Putamen (tissue), 1 donor: ENCODE measurements at regions not wholly inside any gene's neighbourhood (a gene's known extent, or its start where the extent isn't known, plus 50 kb on each side); places are given as distances from the start of the nearest gene placed in this dataset.

Experiments used
- DNase-seq: peaks from one replicate; pipeline ENCODE4 v3.0.0-alpha.2; 2016; ENCODE audit warnings: low spot score

GRCh38 chr14:87732562-87732961 lies 260.4 kb downstream of the GALC start:
- no peak for DNase-seq

GRCh38 chr14:87725318-87725717 lies 267.7 kb downstream of the GALC start:
- DNase-seq = no peak

GRCh38 chr14:87712396-87713090 lies 280.4 kb downstream of the GALC start:
- no peak for DNase-seq

GRCh38 chr14:87705439-87705896 lies 287.5 kb downstream of the GALC start:
- DNase-seq = no peak

GRCh38 chr14:87698481-87698880 lies 294.5 kb downstream of the GALC start:
- DNase-seq = no peak

- no peak for DNase-seq
These were observed 296.5 kb downstream of the GALC start for GRCh38 chr14:87696485-87696884.

GRCh38 chr14:87691042-87691881 lies 301.7 kb downstream of the GALC start:
- no peak for DNase-seq

GRCh38 chr14:87690076-87690613 lies 302.8 kb downstream of the GALC start:
- DNase-seq = no peak

- DNase-seq = no peak
These were observed 304.5 kb downstream of the GALC start for GRCh38 chr14:87688524-87688923.

- DNase-seq = no peak
These were observed 305.6 kb downstream of the GALC start for GRCh38 chr14:87687420-87687819.

GRCh38 chr14:87686746-87687145 lies 306.2 kb downstream of the GALC start:
- DNase-seq = no peak

- no peak for DNase-seq
These were observed 313.1 kb downstream of the GALC start for GRCh38 chr14:87679866-87680265.

- no peak for DNase-seq
These were observed 314.4 kb downstream of the GALC start for GRCh38 chr14:87678624-87679023.

- DNase-seq = no peak
These were observed 316.1 kb downstream of the GALC start for GRCh38 chr14:87676814-87677437.

- DNase-seq = no peak
These were observed 325.3 kb downstream of the GALC start for GRCh38 chr14:87667659-87668058.

- no peak for DNase-seq
These were observed 336.7 kb downstream of the GALC start for GRCh38 chr14:87656315-87656714.

- DNase-seq = no peak
These were observed 340.7 kb downstream of the GALC start for GRCh38 chr14:87652278-87652677.

- no peak for DNase-seq
These were observed 348.3 kb downstream of the GALC start for GRCh38 chr14:87644689-87645088.

- no peak for DNase-seq
These were observed 350.0 kb downstream of the GALC start for GRCh38 chr14:87643005-87643404.

GRCh38 chr14:87640553-87640952 lies 352.4 kb downstream of the GALC start:
- no peak for DNase-seq

- DNase-seq = no peak
These were observed 354.8 kb downstream of the GALC start for GRCh38 chr14:87638196-87638595.

GRCh38 chr14:87635442-87635841 lies 357.5 kb downstream of the GALC start:
- no peak for DNase-seq

- no peak for DNase-seq
These were observed 360.2 kb downstream of the GALC start for GRCh38 chr14:87632796-87633195.
